Mesodermal cell (in vitro differentiated cells): ENCODE measurements at regions not wholly inside any gene's neighbourhood (a gene's known extent, or its start where the extent isn't known, plus 50 kb on each side); places are given as distances from the start of the nearest gene placed in this dataset.

Experiments
- H3K27ac ChIP-seq: 2 replicates; pipeline ENCODE4 v1.7.0; 2013; ENCODE audit warnings: mild to moderate bottlenecking, low read depth, low read length, moderate library complexity; ENCODE audit not compliant: severe bottlenecking
- H3K36me3 ChIP-seq: 2 replicates; pipeline ENCODE4 v1.7.1; 2013; ENCODE audit warnings: mild to moderate bottlenecking, low read length, moderate library complexity; ENCODE audit not compliant: control insufficient read depth, insufficient read depth
- H3K4me1 ChIP-seq: one replicate; pipeline ENCODE4 v1.7.1; 2013; ENCODE audit warnings: mild to moderate bottlenecking, low read length; ENCODE audit not compliant: insufficient read depth, control insufficient read depth, poor library complexity, severe bottlenecking
- H3K4me3 ChIP-seq: 2 replicates; pipeline ENCODE4 v1.7.0; 2013; ENCODE audit warnings: low read length, control low read depth, mild to moderate bottlenecking; ENCODE audit not compliant: insufficient read depth, poor library complexity, severe bottlenecking; ENCODE audit errors: extremely low read depth
- H3K9me3 ChIP-seq: 2 replicates; pipeline ENCODE4 v1.7.1; 2013; ENCODE audit warnings: mild to moderate bottlenecking, low read length, moderate library complexity; ENCODE audit not compliant: control insufficient read depth
- WGBS, 2 experiments: methylation state at CpG; one replicate each; pipeline ENCODE4 v1.1.5; 2013; ENCODE audit warnings: missing lambda C conversion rate in 2 of 2; ENCODE audit not compliant: insufficient coverage in 2 of 2; 5-methylcytosine and 5-hydroxymethylcytosine counted together

DNA sequence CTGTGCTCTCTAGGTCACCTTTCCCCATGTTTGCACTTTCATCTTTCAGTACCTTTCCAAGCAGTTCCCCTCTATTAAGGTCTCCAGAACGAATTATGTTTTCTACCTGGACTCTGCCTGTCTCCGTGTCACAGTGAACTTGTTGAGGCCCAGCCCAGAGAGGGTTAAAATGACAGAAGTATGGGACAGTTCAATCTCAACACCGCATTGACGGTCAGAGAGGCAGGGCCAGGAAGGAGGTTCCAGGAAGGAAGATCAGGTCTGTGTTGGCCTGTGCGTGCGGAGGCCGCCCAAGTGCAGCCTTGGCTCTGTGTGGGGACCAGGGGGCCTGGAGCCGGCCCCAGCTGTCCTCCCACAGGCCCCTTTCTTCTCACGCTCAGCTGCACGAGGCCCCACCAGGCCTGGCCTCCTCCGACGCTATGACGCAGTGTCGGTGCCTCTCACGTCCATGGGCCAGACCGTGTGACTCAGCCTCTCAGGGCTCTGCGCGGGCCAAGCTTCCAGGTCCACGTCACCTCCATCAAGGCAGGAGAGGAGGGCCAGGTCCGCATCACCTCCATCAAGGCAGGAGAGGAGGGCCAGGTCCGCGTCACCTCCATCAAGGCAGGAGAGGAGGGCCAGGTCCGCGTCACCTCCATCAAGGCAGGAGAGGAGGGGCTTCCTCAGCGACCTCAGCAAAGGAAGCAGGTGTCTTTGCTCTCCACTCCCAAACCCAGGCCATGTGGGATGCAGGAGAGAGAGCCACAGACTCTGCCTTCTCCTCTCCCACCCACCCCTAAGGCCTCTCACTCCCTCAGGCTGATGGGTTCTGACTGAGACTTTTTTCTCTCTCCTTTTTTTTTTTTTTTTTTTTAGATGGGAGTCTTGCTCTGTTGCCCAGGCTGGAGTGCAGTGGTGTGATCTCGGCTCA is 83.1 kb downstream of the CPN2 start:
- no peak overlapping the region for H3K27ac ChIP-seq
- WGBS, 2 experiments = 85 to 88% methylated on average over 11 to 17 of the region's 26 CpGs

GRCh38 chr3:194268654-194269512 is 82.2 kb downstream of the CPN2 start:
- Histone ChIP-seq H3K36me3 (no peaks in the 10 kb centered on the region), H3K4me3 (no peak overlapping the region), H3K27ac (no peak overlapping the region), H3K4me1 (peaks cover 32% of the 10 kb centered on the region), H3K9me3 (no peaks in the 10 kb centered on the region)
- 94 to 98% methylated on average over 9 to 10 of the region's 12 CpGs for WGBS, 2 experiments

More for the DNA sequence above, 83.1 kb downstream of the CPN2 start:
- Histone ChIP-seq H3K36me3 (no peaks in the 10 kb centered on the region), H3K4me1 (peaks cover 32% of the 10 kb centered on the region), H3K9me3 (no peaks in the 10 kb centered on the region), H3K4me3 (no peak overlapping the region)

GRCh38 chr3:194269610-194270145 is 81.5 kb downstream of the CPN2 start:
- H3K27ac ChIP-seq = no peak overlapping the region
- H3K4me3 ChIP-seq = no peak overlapping the region
- H3K4me1 ChIP-seq = peaks cover 38% of the 10 kb centered on the region
- H3K9me3 ChIP-seq = no peaks in the 10 kb centered on the region
- H3K36me3 ChIP-seq = no peaks in the 10 kb centered on the region
- WGBS, 2 experiments = 55 to 65% methylated on average over 22 to 28 of the region's 29 CpGs

GRCh38 chr3:194270627-194271459 is 80.3 kb downstream of the CPN2 start:
- no peaks in the 10 kb centered on the region for H3K36me3 ChIP-seq
- 73 to 83% methylated on average over 12 of the region's 19 CpGs for WGBS, 2 experiments
- no peak overlapping the region for H3K4me3 ChIP-seq
- peak overlapping the region; percentile 30 for H3K27ac ChIP-seq
- peaks cover 42% of the 10 kb centered on the region for H3K4me1 ChIP-seq
- no peaks in the 10 kb centered on the region for H3K9me3 ChIP-seq

DNA sequence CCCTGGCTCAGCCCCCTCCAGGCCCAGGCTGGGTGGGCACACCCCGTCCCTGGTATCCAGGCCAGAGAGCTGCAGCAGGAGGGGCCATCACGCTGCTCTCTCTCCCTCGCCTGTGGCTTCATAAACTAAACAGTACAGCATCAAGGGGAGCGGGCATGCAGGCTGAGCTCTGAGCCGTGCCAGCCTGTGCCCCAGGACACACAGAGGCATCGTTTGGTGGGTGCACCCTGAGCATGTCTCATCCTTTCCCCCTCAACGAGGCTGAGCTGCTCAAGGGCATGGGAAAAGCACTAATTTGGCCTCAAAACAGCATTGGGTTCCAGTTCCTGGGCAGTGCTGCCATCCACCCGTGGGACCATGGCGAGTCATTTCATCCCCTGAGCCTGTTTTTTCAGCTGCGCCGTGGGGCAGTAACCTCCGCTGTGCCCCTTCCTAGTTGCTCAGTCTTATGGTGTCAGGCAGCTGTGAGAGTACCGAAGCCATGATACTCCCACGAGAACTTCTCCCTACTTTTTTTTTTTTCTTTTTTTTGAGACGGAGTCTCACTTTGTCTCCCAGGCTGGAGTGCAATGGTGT is 79.6 kb downstream of the CPN2 start:
- H3K4me1 ChIP-seq = peaks cover 39% of the 10 kb centered on the region
- 93 to 94% methylated on average over 14 to 15 of the region's 15 CpGs for WGBS, 2 experiments
- no peak overlapping the region for H3K27ac ChIP-seq
- H3K4me3 ChIP-seq = no peak overlapping the region
- no peaks in the 10 kb centered on the region for H3K9me3 ChIP-seq
- no peaks in the 10 kb centered on the region for H3K36me3 ChIP-seq

DNA sequence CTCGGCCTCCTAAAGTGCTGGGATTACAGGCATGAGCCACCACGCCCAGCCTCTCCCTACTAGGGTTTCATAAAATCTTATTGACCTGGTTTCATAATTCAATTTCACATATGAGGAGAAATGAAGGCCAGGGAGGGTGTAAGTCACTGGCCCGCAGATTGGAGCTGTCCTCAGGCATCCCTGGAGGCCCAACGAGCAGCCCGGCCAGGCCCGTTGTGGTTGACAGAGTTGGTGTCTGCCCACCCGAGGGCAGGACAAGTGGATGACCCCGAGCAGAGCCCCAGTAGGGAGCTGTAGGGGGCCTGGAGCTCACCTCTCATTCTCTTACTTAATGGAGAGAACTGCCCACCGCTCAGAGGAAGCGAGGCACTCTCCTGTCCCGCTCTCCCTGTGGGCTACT is 78.9 kb downstream of the CPN2 start:
- H3K4me3 ChIP-seq = no peak overlapping the region
- no peaks in the 10 kb centered on the region for H3K9me3 ChIP-seq
- peaks cover 35% of the 10 kb centered on the region for H3K4me1 ChIP-seq
- WGBS, 2 experiments = 96 to 97% methylated on average over 4 to 6 of the region's 11 CpGs
- no peaks in the 10 kb centered on the region for H3K36me3 ChIP-seq
- H3K27ac ChIP-seq = no peak overlapping the region

DNA sequence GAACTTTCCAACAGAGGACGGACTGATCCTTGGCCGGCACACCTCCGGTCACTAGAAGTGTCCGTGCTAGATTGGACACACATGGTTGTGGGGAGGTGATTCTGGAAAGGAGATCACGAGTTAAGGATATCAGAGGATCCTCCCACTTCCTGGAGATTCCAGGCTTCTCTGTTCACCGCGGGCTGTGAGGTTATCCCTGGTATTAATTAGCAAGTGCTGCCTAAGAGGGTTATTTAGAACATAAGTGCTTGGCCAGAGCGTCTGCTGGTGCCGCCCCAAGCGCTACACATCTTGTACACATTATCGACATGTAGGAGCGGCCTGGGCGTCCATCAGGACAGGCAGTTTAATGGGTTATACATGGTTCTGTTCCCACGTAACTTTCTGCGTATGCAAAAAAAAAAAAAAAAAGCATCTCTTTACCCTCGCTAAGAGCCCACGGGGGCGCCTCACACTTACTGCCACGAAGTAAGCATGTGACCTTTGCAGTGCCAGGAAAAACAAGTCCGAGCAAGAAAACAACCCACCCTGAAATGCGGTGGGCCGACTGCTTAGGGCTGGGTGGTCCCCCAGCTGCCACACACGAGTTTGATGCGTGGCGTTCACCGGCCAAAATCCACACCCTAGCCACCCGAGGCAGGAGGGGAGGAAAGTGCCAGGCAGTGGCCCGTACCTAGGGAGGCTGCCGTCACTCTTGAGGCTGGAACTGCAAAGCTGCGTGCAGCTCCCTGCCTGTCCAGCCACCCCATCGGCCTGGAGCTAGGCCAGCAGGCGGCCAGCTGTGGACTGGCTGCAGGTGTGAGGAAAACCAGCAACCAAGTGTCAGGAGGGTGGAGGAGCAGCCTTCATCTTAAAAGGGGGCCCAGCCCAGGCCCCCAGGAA is 78.0 kb downstream of the CPN2 start:
- Histone ChIP-seq H3K4me3 (no peak overlapping the region), H3K4me1 (peaks cover 43% of the 10 kb centered on the region), H3K27ac (no peak overlapping the region), H3K9me3 (no peaks in the 10 kb centered on the region), H3K36me3 (no peaks in the 10 kb centered on the region)
- WGBS, 2 experiments = 92 to 94% methylated on average over 27 to 32 of the region's 32 CpGs

DNA sequence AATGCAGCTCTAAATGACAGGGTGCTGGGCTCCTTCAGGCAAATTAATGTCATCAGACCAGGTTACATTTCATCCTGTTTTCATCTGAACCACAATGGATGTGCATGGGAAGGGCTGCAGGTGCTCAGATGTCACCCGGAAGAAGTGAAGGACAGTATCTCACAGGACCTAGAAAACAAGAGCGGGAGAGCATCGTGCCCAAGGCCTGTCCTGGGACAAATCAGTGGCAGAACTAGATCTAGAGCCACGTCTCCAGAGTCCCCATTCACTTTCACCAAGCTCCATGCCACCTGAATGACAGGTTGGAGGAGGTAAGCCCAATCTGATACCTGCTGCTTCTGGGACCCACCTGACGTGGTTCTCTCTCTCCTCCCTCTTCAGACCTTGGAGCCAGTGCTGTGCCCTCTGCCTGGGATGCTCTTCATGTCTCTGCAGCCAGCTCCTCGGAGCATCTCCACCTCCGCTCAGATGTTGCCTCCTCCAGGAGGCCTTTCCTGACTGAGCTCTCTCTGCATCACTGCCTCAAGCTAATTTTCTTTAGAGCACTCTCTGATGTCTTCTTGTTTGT is 77.3 kb downstream of the CPN2 start:
- WGBS, 2 experiments = 91 to 93% methylated on average over 4 to 7 of the region's 7 CpGs
- Histone ChIP-seq H3K27ac (no peak overlapping the region), H3K4me3 (no peak overlapping the region), H3K36me3 (no peaks in the 10 kb centered on the region), H3K4me1 (peaks cover 45% of the 10 kb centered on the region), H3K9me3 (no peaks in the 10 kb centered on the region)

DNA sequence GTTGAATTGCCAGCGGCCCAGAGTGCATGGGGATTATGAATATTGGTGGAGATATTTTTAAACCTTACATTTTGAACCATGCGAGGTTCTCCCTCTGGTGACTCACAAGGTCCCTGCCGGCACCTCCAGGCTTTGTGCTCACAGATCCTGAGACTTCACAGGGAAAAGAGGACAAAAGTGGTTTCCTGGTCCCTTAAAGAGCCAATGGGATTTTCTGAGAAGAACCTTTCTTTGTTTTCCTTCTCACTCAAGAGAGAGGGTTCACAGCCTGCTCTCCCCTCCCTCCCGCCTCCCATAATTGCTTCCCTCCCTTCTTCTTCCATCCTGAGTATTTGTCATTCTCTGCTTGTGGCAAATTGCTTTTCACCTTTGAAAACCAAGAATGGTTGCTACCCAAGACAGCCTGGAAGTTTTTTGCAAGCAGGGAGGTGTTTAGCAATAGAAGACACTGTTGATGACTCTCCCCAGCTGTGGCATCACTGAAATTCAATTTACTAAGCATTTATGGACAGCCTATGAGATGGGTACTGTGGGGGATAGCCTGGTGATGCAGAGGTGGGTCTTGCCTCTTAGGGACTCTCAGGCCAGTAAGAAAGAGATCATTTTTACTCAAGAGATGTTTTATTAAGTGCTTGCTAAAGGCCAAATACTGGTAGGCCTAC is 76.6 kb downstream of the CPN2 start:
- Histone ChIP-seq H3K36me3 (no peaks in the 10 kb centered on the region), H3K27ac (peak overlapping the region; percentile 59), H3K9me3 (no peaks in the 10 kb centered on the region), H3K4me3 (no peak overlapping the region), H3K4me1 (peaks cover 44% of the 10 kb centered on the region)
- 50 to 68% methylated on average over 1 to 3 of the region's 4 CpGs for WGBS, 2 experiments
